Neural crest cell (in vitro differentiated cells): ENCODE measurements at regions not wholly inside any gene's neighbourhood (a gene's known extent, or its start where the extent isn't known, plus 50 kb on each side); places are given as distances from the start of the nearest gene placed in this dataset.

Experiments
- DNase-seq: peaks from one replicate; pipeline ENCODE4 v3.0.0; 2021; ENCODE audit warnings: low read depth, mixed read lengths, low spot score
- H3K27ac Mint-ChIP-seq: one replicate; pipeline ENCODE4 v1.8.0; 2021; ENCODE audit warnings: mild to moderate bottlenecking, mixed read lengths; ENCODE audit not compliant: unreplicated experiment
- H3K27me3 Mint-ChIP-seq: 2 replicates; pipeline ENCODE4 v1.8.0; 2021; ENCODE audit warnings: low read depth, mild to moderate bottlenecking, mixed read lengths
- H3K36me3 Mint-ChIP-seq: 2 replicates; pipeline ENCODE4 v1.8.0; 2021; ENCODE audit warnings: low read depth, mild to moderate bottlenecking, mixed read lengths
- H3K4me1 Mint-ChIP-seq: 2 replicates; pipeline ENCODE4 v1.8.0; 2021; ENCODE audit warnings: mixed read lengths
- H3K4me3 Mint-ChIP-seq: one replicate; pipeline ENCODE4 v1.8.0; 2021; ENCODE audit warnings: mild to moderate bottlenecking, mixed read lengths
- H3K9me3 Mint-ChIP-seq: 2 replicates; pipeline ENCODE4 v1.8.0; 2021; ENCODE audit warnings: mixed read lengths
- CTCF ChIP-seq: fragments of 200-600 bp; sonication (generic); conservative IDR thresholded peaks from 2 replicates; pipeline ENCODE4 v1.5.0; 2021; ENCODE audit warnings: antibody characterized with exemption, mild to moderate bottlenecking

- DNase-seq = no peak
- Mint-ChIP-seq H3K27ac (no peak overlapping the region), H3K9me3 (peaks cover 2% of the 10 kb centered on the region), H3K4me3 (no peak overlapping the region), H3K36me3 (peaks cover 7% of the 10 kb centered on the region), H3K4me1 (no peaks in the 10 kb centered on the region), H3K27me3 (no peaks in the 10 kb centered on the region)
- no peak for TF ChIP-seq CTCF
These were observed 115.4 kb upstream of the KLF6 start for GRCh38 chr10:3900391-3900790.

- Mint-ChIP-seq H3K36me3 (no peaks in the 10 kb centered on the region), H3K27me3 (no peaks in the 10 kb centered on the region), H3K4me1 (no peaks in the 10 kb centered on the region), H3K9me3 (no peaks in the 10 kb centered on the region), H3K4me3 (no peak overlapping the region), H3K27ac (no peak overlapping the region)
- DNase-seq = no peak
- no peak for TF ChIP-seq CTCF
These were observed 113.8 kb upstream of the KLF6 start for GRCh38 chr10:3898821-3899220.

- DNase-seq = no peak
- Mint-ChIP-seq H3K4me1 (no peaks in the 10 kb centered on the region), H3K9me3 (no peaks in the 10 kb centered on the region), H3K27me3 (peaks cover 3% of the 10 kb centered on the region), H3K36me3 (no peaks in the 10 kb centered on the region), H3K27ac (no peak overlapping the region), H3K4me3 (no peak overlapping the region)
- no peak for TF ChIP-seq CTCF
These were observed 112.1 kb upstream of the KLF6 start for GRCh38 chr10:3897156-3897555.

GRCh38 chr10:3896161-3896560 is 111.2 kb upstream of the KLF6 start:
- no peak for DNase-seq
- no peaks in the 10 kb centered on the region for H3K9me3 Mint-ChIP-seq
- no peak for TF ChIP-seq CTCF
- no peaks in the 10 kb centered on the region for H3K4me1 Mint-ChIP-seq
- H3K27ac Mint-ChIP-seq = no peak overlapping the region
- no peaks in the 10 kb centered on the region for H3K36me3 Mint-ChIP-seq
- H3K27me3 Mint-ChIP-seq = peaks cover 3% of the 10 kb centered on the region
- no peak overlapping the region for H3K4me3 Mint-ChIP-seq

- peaks cover under 1% of the 10 kb centered on the region for H3K4me1 Mint-ChIP-seq
- no peak for DNase-seq
- H3K36me3 Mint-ChIP-seq = no peaks in the 10 kb centered on the region
- peaks cover 3% of the 10 kb centered on the region for H3K27me3 Mint-ChIP-seq
- no peaks in the 10 kb centered on the region for H3K9me3 Mint-ChIP-seq
- TF ChIP-seq CTCF = no peak
- H3K27ac Mint-ChIP-seq = no peak overlapping the region
- no peak overlapping the region for H3K4me3 Mint-ChIP-seq
These were observed 110.1 kb upstream of the KLF6 start for GRCh38 chr10:3895045-3895631.
